DMS53 (cell line): ENCODE measurements at regions not wholly inside any gene's neighbourhood (a gene's known extent, or its start where the extent isn't known, plus 50 kb on each side); places are given as distances from the start of the nearest gene placed in this dataset.

Source experiments
- DNase-seq: peaks from one replicate; lab custom pipeline; 2025; lab: John Stamatoyannopoulos, UW

DNA sequence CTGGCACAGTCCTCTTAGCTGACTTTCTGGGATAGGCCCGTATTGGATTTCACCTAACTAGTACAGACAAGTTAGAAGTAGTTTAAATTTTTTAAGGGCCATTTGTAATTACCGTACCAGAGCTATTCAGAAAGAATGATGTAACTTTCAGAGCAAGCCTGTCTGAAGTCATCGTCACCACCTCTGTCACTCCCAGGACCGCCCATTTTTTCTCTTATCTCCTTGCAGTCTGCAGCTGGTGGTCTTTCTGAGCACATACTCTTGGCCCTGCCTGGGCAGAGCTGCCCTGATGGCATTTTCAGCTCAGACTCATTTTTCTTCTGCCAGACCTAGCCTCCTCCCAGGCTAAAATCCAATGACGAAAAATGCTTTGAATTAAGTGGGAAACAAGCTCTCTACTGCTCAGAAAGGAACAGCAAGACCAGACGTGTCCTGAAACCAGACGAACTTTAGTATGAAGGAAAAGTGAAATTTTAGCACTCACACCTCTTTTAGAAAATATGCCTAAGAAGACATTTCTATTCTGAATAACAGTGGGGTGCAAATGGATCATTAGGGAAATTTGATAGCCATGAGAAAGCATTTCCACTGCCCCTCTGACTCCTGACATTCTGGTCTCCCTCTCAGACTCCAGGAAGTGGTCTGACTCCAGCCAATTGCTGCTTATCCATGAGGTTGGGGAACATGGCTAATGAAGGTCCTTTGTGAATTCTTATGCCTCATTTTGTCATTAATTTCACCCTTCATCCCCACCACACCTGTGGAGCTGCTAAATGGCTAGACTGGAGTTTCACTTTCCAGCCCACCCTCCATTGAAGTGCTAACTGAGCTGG, 162.4 kb upstream of the GYPA start:
- no peak for DNase-seq

DNA sequence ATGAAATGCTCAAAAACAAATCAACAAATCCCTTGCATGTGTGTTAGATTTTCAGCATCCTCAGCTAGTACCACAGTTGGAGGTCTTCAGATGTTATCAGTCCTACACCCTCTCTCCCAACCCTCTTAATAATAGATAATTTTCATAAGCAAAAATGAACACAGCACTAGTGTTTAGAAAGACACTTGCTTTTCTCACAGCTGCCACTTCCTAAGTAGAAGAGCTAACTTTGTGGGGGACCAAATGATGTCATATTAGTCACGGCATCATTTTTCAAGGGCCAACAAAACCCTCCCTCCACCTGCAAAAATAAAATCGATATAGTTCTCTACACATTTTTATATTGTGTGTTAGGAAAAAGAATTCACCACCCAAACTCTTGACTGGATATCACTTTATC, 163.5 kb upstream of the GYPA start:
- DNase-seq, result no peak

GRCh38 chr4:144310535-144310934, 170.0 kb upstream of the GYPA start:
- no peak for DNase-seq

GRCh38 chr4:144313370-144313769, 172.9 kb upstream of the GYPA start:
- peak; percentile 34 for DNase-seq

DNA sequence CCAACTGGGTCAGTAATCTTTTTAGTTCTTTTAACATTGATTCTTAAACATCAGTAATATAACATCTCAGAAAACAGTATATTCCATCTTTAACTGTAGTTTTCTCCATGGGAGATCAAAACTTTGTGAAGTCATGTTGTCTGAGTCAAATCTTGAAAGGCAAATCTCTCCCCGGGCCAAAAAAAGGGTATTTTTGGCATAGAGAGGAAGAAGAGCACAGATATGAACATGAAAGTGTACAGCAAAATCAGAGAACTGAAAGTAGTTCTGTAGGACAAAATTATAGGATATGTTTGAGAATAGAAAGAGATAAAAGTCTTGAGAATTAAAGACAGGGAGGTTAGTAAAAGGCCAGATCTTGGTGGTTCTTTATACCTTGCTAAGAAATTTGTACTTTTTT, 176.4 kb upstream of the GYPA start:
- no peak for DNase-seq

GRCh38 chr4:144318797-144319196, 178.3 kb upstream of the GYPA start:
- peak; percentile 2 for DNase-seq

GRCh38 chr4:144336633-144337032, 196.1 kb upstream of the GYPA start:
- no peak for DNase-seq

- DNase-seq, result no peak
These were observed 197.6 kb upstream of the GYPA start for GRCh38 chr4:144338148-144338547.

- no peak for DNase-seq
These were observed 198.3 kb upstream of the GYPA start for GRCh38 chr4:144338834-144339233.

DNA sequence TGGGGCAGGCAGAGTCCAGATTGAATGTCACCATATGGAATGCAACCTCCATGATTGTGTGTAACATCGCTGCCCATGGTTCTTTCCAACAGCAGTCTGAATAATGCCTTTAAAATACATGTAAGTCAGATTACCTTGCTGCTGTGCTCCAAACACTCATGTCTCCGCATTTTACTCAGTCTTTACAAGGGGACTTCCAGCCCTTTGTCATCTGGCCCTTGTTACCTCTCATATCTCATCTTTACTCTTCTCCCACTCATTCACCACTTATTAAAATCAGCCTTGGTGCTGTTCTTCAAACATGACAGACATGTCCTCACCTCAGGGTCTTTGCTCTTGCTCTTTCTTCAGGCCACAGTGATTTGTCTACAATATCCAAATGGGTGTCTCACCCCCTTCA, 200.4 kb upstream of the GYPA start:
- no peak for DNase-seq

DNA sequence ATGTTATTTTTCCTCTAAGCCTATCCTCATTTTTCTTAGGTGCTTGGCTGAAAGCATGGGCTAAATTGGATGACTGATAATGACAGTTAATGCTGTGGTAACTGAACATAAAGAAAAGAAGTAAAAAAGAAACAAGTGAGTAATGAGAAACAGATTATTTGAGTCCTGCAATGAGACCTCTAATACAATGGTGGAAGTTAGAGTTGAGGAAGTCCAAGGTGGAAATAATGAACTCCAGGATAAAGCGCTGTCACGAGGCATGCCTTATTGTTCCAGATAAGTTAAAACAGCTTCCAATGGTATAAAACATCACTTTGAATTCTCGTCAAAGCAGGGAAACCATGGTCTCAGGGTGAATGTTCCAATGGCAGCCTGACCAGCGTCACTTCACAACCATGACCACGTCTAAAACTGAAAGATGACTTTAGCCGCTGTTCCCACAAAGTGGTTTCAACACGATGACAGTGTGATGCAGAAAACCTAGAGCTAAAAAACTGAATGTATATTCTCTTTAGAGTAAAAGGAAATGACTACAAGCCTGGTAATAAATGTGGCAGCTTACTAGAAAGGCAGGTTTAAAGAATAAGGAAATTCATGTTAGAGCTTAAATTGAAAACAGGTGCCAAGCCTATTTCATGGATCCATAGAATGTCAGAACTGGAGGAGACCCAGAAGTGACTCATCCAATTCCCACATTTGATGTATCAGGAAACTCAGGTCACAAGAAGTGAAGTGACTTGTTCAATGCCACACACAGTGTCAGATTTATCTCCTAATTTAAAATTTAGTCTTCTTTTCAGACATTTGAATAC, 202.6 kb upstream of the GYPA start:
- no peak for DNase-seq

DNA sequence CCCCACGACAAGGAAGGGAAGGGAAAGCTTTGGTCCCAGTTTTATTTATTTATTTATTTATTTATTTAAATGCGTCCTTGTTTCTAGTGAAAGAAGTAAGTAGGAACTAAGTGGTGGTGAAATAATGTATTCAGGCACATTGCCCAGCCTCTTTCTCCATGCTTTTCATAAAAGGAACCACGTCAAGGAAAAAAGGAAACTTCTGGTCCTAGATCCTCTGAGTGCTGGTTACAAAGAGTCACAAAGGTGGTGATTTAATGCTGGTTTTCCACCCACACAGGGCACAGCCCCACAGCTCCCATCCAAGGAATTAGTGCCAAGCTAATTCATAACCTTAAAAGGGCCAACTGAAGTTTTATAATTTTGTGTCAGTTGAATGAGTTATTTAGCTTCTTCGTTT, 206.6 kb upstream of the GYPA start:
- no peak for DNase-seq

DNA sequence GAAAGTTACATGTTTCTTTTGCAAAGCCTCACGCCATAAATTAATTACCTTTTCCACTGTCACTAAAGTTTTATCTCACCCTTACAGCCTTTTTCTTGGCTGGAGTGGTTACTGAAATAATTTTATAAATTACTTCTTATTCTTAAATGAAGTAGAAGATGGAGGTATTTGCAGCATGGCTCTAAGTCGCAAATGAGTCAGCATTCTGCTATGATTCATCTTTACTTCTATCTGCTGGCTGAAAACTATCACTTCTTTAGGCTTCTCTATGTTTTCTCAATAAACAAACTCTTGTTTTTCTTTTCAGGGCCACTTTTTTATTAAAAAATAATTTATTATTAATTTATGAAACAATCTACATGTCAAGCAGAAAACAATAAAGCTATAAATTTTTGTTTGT, 210.2 kb upstream of the GYPA start:
- DNase-seq, result no peak

DNA sequence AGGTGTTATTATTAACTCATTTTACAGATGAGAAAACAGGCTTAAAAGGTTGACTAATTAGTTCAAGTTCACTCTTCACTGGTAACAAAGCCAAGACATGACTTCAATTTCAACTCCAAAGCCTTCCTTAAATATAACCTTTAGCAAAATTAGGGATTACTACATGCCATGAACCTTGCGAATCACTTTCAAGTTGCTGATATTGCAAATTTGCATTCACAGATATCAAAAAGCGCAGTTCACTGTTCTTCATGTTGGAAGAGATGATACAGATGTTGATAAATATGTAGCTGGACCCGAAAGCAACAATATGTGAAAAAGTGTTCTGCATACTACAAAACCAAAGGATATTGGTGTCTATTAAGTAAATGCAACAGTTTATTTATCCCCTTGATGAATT, 210.8 kb upstream of the GYPA start:
- no peak for DNase-seq

DNA sequence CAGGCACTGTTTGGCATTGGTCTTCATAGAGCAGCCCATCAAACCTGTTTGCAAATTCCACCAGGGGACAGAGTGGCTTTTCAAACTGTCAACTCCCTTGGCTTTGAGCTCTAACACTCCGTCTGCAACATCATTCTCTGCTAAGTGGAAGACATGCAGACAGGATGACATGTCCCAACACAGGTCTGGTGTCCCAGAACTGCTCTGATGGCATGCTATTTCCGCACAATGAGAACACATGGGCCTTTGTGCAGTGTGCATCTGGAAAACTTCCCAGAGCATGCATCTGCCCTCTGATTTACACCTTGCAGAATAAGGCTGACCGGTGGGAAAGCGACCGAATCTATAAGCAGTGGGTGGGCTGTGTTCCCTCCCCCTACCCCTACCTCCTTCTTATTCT, 212.8 kb upstream of the GYPA start:
- DNase-seq, result no peak

GRCh38 chr4:144355811-144356757, 215.6 kb upstream of the GYPA start:
- peak; percentile 2 for DNase-seq

DNA sequence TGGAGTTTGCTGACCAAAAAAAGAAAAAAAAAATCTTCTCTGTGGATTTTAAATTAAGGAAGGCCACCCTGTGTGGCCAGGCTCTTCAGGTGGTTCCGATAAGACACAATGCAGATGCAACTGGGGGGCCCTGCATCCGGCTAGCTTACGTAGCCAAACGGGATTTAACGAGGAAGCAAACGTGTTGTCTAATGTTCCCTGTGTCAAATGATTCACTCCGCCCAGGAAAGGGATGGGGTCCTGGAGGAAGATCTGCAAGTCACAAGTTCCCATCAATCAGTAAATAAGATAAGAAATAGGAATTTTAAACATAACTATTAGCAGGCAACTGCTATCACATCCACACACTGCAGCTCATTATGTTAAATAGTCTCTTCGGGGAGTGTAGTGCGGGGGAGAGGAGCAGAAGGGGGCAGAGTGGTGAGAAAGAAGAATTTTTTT, 216.4 kb upstream of the GYPA start:
- DNase-seq, result no peak

DNA sequence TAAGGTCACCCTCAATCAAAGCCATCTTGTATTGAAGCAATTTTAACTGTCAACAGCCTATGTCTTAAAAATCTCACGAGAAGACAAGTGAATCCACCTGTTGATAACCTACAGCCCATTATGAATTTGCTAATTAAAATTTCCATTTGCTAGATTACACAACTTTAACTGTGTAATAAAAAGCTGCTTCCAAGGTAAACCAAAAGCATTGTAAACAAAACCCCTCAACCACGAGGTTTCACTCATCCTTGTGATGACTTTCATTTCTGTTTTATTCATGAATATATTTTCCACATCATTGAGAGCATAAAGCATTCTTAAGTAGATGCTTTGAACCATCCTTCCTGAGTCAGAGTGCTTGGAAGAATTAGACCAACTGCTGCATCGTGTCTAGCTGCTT, 217.5 kb upstream of the GYPA start:
- no peak for DNase-seq

DNA sequence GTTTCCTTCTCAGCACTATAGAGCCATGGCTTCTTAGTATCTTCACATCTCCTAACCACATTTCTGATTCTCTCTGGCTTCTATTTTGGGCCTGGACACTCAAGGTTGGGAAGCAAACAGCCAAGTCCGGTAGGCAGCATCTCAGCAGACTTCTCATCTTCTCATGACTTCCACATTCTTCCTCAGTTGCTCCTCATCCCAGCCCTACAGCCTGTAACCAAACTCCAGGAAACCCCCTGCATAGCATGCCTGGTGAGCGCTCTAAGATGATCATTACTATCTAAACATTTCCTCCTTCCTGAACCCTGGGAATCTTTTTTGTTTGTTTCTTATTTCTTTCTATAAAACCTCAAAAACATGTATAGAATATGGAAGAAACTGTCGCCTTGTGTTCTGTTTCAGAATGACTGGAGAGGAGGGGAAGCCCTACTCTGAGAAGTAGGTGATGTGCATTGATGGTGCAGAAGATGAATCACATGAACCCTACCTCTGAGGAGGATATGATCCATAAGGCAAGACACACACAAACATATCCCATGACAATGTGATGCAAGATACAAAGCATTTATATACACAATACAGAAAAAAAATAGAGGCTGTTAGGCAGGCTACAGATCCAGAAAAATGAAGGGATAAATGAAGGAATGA, 219.8 kb upstream of the GYPA start:
- no peak for DNase-seq

DNA sequence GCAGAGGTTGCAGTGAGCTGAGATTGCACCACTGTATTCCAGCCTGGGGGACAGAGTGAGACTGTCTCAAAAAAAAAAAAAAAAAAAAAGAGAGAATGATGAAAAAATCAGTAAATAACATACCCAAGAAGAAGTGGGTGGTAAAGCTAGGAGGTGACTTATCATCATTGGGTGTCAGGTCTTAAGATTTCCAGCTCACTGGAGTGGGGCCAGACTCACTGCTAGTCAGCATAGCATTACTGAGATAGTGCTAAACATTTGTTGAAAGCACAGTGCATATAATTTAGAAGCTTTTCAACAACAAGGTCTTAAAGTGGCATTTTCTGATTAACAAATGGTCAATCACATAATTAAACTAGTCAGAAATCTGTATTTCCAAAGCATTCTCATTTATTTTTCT, 221.8 kb upstream of the GYPA start:
- DNase-seq, result no peak

- DNase-seq, result no peak
These were observed 223.4 kb upstream of the GYPA start for GRCh38 chr4:144363890-144364289.

DNA sequence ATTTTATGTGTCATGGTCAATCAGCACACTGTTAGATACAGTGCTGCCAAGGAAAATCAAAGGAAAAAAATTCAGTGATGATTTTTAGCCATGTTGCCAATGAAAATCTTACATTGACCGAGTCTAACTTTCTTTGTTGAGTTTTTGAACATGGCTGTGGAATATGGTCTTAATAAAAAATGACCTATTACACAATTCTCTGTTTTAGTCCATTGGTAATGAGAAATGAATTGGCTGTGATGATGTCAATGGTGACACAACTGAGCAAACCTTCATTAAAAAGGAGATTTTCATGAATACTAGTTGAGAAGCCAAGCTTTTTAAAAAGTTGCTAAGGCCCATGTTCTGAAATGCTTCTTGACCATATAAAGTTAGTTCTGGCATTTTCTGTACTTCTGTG, 225.9 kb upstream of the GYPA start:
- DNase-seq, result no peak
